ENCODE measurements at regions not wholly inside any gene's neighbourhood (a gene's known extent, or its start where the extent isn't known, plus 50 kb on each side); places are given as distances from the start of the nearest gene placed in this dataset.

GRCh38 chr2:16042201-16042700, 101.9 kb downstream of the MYCN start:
- TF ChIP-seq CTCF (IDR thresholded peaks at IDR 0.05; ENCODE audit: low read depth, low read length) (no peak), MYC (IDR thresholded peaks at IDR 0.05; ENCODE audit: low read depth, low read length) (no peak), POLR2A (IDR thresholded peaks at IDR 0.05; ENCODE audit: extremely low read depth, insufficient read length) (no peak), MAX (IDR thresholded peaks at IDR 0.05; ENCODE audit: low read depth, low read length) (no peak)

All from NB4 (cell line).